Renal cortex interstitium (tissue), 11 donors: ENCODE measurements at regions not wholly inside any gene's neighbourhood (a gene's known extent, or its start where the extent isn't known, plus 50 kb on each side); places are given as distances from the start of the nearest gene placed in this dataset.

Source experiments
- DNase-seq, 11 donors: peaks; one replicate each; pipeline ENCODE4 v3.0.0-alpha.2; 2013; ENCODE audit warnings: low read depth in 9 of 11, low spot score in 4 of 11; ENCODE audit errors: extremely low read depth in 1 of 11

DNA sequence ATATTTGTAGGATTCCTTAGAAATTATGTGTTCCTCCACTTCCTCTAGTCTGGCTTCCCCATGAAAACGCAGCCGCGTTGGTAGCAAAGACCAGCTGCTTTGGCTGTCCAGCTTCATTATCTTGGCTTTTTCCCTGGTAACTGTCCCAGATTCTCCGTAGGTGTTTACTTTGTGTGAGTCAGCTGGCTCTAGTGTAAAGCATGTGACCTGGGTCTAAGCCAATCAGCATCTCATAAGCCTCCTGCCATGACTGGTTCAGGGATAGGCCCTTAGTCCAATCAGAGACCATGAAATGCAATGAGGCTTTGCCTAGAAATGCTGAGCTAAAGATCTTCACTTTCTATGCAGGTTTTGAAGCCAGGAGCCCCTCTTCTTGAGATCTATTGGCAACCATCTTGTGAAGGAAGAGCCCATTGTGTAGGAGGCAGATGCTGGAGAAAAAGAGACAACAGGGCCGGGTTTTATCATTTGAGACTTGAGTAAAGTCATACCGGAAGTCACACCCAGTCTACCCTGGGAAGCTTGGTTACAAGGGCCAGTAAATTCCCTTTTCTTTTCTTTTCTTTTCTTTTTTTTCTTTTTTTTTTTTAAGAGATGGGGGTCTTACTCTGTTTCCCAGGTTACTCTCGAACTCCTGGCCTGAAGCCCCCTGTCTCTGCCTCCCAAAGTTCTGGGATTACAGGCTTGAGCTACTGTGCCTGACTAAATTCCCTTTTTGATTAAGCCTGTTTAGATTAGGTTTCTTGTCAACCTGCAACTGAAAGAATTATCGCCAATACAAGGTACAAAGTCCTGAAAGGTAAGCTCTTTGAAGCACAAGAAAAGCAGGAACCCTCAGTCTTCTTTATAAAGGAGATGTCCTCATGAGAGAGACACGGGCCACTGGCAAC is 256.5 kb upstream of the RREB1 start:
- DNase-seq, result no peak

DNA sequence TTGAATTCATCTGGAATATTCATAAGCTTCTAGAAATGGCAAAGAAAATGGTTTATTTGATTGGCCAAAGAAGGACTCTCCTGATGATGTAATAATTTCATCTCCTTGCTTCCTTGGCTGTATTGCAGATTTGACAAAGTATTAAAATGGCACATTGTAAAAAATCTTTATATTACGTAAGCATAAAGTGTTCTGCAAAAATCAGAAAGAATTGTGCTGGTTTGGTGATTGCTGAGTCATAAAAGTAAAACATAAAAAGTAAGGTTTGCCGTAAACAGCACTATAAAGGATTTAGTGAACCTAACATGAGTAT is 255.9 kb upstream of the RREB1 start:
- DNase-seq, result no peak

- DNase-seq, result no peak
These were observed 250.9 kb upstream of the RREB1 start for GRCh38 chr6:6856538-6857523.

GRCh38 chr6:6857528-6857927 is 250.2 kb upstream of the RREB1 start:
- DNase-seq, result no peak

- DNase-seq, result no peak
These were observed 249.2 kb upstream of the RREB1 start for GRCh38 chr6:6858533-6858982.

DNA sequence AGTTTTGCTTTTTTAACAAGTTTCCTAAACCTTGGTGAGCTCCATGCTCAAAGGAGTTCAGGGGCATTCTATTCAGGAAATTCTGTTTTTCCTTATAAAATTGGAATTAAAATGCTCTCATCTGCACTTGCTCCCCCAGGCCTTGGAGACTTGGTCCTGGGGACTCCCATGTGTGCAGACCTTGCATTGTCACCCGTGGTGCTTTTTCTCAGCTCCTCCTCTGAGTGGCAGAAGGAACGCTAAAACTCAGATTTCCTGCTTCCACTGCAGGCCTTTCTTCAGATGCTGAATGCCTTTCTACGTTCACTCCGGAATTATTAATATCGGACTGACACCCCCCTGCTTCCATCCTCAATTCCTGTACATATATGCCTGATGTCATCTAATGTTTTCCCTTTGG is 248.7 kb upstream of the RREB1 start:
- DNase-seq, result no peak

DNA sequence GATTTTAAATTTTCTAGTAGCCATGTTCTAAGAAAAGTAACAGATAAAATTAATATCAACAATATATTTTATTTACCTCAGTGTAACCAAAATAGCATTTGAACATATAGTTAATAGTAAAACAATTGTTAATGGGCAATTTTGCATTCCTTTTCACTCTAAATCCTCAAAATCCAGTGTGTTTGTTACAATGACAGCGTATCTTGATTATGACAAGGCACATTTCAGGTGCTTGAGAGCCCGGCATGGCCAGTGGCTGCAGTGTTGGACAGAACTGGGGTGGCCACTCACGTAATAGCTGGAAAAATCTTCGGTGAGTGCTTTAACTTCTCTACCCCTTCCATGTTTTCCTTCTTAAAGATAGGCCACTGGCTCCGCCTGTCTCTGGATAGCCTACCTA is 248.0 kb upstream of the RREB1 start:
- DNase-seq, result no peak

- no peak for DNase-seq
These were observed 246.9 kb upstream of the RREB1 start for GRCh38 chr6:6860863-6861262.

DNA sequence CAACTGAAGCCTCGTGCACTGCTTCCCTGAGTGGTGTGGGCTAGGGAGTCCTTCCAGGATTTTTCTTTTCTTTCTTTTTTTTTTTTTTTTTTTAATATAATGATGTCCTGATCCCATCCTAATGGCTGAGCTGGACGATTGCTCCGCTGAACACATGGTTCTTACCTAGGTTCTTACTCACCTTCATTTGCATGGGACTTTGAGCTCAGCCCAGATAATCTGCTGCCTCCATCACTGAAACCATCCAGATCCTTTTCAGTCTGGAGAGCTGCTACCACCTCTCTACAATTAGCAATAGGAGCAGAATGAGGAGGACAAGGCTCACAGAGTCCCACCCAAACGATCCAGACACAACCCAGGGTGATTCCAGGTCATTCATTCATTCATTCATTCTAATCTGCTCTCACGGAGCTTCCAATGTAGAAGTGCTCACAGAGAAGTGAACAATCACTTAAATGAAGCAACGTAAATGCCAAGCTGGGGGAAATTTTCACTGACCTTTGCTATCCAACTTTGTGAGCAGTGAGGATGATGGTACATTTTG is 246.3 kb upstream of the RREB1 start:
- DNase-seq, result no peak

DNA sequence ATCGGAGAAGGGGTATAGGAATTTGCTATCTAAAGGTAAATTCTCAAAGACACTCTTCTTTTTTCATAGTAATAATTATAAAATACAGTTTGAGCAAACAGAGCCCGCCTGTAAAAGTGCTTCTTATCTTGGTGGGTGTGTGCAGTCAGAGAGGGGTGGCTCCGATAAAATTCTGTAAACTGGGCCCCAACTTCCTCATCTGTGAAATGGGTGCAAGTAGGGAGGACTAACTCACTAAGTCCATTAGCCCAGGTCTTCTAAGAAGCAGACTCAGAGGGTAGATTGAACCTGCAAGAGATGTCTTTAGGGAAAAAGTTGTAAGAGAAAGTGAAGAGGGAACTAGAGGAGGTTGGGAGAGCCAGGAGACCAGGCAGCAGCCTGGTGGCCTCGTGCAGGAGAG is 245.8 kb upstream of the RREB1 start:
- DNase-seq, result no peak

- no peak for DNase-seq
These were observed 243.7 kb upstream of the RREB1 start for GRCh38 chr6:6863970-6864639.

DNA sequence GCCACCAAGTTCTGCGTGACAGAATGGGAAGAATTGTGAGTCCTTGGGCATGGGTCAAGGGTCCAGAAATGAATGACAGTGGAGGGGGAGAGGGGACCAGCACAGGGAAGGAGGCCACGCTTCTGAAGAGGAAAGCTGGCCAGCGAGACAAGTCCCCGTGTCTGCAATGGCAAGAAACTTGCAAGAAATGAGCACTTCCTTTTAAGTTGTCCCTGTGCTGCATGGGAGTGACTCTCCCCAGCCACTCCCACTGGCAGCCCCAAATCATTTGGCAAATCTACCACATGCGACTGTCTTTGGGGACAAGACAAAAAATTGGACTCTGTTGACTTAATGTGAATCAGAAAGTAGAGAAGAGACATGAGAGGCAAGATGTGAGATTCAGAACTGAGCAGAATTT is 242.2 kb upstream of the RREB1 start:
- no peak for DNase-seq

GRCh38 chr6:6866656-6867403 is 240.9 kb upstream of the RREB1 start:
- DNase-seq, result no peak

DNA sequence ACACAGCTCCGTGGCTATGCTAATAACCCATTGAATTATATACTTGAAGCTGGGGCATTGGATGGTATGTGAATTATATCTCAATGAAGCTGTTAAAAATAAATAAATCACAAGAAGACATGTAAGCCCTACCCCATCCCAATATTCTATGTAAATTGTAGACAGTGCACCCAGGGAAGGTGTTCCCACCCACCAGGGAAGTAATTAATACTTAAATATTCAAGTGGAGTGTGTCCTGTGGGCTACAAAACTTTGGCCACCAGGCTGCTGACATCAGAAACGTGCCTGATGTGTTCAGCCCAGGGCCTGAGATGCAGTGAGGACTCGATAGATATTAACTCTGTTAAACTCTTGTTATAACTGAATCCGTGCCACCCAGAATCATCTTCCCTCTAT is 240.4 kb upstream of the RREB1 start:
- no peak for DNase-seq

DNA sequence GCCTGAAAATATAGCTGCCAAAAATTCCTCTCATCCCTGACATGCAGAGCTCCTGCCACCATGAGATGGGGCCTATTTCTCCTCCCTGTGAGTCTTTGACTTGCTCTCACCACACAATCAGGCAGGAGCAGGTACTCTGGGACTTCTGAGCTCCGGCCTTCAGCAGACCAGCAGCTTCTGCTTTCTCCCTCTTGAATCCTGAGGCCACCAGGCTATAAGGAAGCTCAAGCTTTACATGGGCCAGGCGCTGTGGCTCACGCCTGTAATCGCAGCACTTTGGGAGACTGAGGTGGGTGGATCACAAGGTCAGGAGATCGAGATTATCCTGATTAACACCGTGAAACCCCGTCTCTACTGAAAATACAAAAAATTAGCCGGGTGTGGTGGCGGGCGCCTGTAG is 238.7 kb upstream of the RREB1 start:
- no peak for DNase-seq

DNA sequence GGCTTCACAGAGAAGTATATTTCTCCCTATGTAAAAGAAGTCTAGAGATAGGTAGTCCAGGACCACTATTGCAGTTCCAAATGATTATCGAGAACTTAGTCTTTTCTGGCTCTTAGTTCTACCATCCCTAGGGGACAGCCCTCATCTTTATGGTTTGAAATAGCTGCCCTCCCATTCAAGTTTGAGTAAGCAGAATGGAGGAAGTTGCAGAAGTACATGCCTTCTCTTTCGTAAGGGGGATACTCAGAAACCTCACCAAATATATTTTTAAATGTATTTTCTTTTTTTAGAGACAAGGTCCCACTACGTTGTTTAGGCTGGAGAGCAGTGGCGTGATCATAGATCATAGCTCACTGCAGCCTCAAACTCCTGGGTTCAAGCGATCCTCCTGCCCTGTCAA is 236.8 kb upstream of the RREB1 start:
- no peak for DNase-seq

DNA sequence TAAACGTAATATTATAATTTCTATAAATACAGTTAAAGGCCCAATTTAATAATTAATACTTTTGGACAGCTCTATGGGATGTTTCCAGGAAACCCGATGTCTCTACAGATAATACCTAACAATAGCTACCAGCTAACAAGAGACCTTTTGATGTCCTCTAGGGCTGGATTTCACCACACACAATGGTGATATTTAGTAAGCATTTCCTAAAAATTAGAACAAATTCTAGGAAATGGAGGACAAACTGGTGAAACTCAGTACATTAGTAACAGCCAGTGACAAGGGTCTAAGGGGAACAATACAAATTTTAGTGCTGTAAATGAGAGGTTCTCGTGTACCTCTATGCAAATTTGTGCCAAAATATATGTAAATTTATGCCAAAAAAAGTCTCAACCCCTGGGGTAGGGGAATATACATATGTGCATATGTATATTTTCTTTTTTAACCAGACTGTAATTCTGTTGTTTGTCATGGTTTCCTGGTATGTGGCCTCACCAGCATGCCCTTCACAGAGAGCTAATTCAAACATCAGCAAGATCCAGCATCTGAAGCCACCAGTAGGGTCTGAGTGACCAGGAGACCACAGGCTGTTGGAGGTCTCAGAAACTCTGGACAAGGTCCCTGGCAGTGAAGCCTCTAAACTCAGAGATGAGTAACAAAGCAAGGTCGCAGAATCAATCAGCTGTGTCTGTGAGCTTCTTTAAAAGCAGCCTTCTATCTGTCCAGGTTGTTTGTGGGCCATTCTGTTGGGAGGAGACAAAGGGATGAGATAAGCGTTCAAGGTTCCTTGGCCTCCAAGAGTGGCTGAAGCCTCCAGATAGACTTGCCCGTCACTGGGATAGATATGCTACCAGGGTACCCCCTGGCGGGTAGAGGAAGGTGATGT is 235.1 kb upstream of the RREB1 start:
- no peak for DNase-seq

DNA sequence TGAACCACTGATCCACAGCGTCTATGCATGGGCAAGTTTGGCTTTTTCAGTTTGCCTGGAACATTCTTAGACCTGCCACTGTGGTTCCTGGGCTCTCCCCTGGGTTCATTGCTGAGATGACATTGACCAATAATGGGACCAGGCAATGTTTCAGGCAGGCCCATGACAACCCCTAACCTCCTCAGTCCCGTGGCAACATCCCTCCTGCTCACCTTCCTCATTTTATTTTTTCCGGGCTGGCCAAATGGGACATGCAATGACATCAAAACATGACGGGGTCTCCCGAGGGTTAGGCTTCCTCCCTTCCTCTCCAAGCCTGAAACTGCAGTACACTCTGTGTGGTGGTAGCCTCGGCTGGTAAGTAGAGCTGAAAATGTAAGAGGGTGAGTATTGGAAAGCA is 234.0 kb upstream of the RREB1 start:
- no peak for DNase-seq
